HCT116 (cell line): ENCODE measurements at regions not wholly inside any gene's neighbourhood (a gene's known extent, or its start where the extent isn't known, plus 50 kb on each side); places are given as distances from the start of the nearest gene placed in this dataset.

Source experiments
- ATAC-seq: fragments of 200-7000 bp; cut with Tn5 transposase; 2 replicates; pipeline ENCODE4 v1.9.1; 2020; ENCODE audit warnings: mild to moderate bottlenecking, moderate library complexity
- BruUV-seq: library from RNA; stranded (reverse); fragments of 400-500 nt; replicated peaks from 2 replicates; lab custom pipeline; 2021; lab: Mats Ljungman, UMichigan
- CTCF ChIA-PET: fragments of 300-600 bp; sonication (Branson Sonifier 250); formaldehyde crosslinking; loops from one replicate; lab custom pipeline; 2021; ENCODE audit warnings: antibody characterized with exemption; lab: Charles Lee
- POLR2A ChIA-PET: fragments of 300-600, 350-600 bp; sonication (Branson Sonifier 250); formaldehyde crosslinking; loops from one replicate; lab custom pipeline; 2021; ENCODE audit warnings: antibody characterized with exemption; lab: Charles Lee
- RAD21 ChIA-PET, 2 experiments: fragments of 300-600 bp; sonication (Branson Sonifier 250); formaldehyde crosslinking; loops; one replicate each; lab custom pipeline; 2023; ENCODE audit warnings: low total read pairs in 2 of 2; ENCODE audit not compliant: uncharacterized antibody in 2 of 2, unreplicated experiment in 2 of 2, low non-redundant PET in 1 of 2; lab: Charles Lee
- DNase-seq: peaks from one replicate; pipeline ENCODE4 v3.0.0-alpha.2; 2010; ENCODE audit warnings: low read depth, low spot score
- H2AFZ ChIP-seq: fragments of 200-600 bp; shearing (Covaris generic), sonication (generic); 2 replicates; pipeline ENCODE4 v1.6.1; 2017; ENCODE audit warnings: low read depth, mixed run types, mixed read lengths, antibody characterized with exemption, low read length; ENCODE audit not compliant: poor library complexity, severe bottlenecking
- H3K27ac ChIP-seq: 2 replicates; pipeline ENCODE4 v1.5.1; 2012; ENCODE audit warnings: low read depth, low read length
- H3K27me3 ChIP-seq: fragments of 200-600 bp; sonication (generic); 2 replicates; pipeline ENCODE4 v1.6.1; 2016; ENCODE audit warnings: mixed run types, low read length, mixed read lengths; ENCODE audit not compliant: insufficient read depth
- H3K36me3 ChIP-seq, 2 experiments: fragments of 200-500 bp in 1 of 2; fragments of 200-600 bp in 1 of 2; sonication (Bioruptor generic) in 1 of 2; sonication (generic) in 1 of 2; 2 replicates each; pipeline versions ENCODE4 v1.5.1 to v1.6.1; 2014 to 2016; ENCODE audit warnings: low read length in 2 of 2, inconsistent platforms in 1 of 2, mixed read lengths in 1 of 2, mixed run types in 1 of 2; ENCODE audit not compliant: insufficient read depth in 2 of 2, control insufficient read depth in 1 of 2
- H3K4me1 ChIP-seq, 2 experiments: fragments of 200-600 bp in 1 of 2; sonication (generic) in 1 of 2; 2 replicates each; pipeline versions ENCODE4 v1.5.1 to v1.6.1; 2012 to 2017; ENCODE audit warnings: low read length in 2 of 2, inconsistent platforms in 1 of 2, mild to moderate bottlenecking in 1 of 2, mixed read lengths in 1 of 2, mixed run types in 1 of 2, moderate library complexity in 1 of 2; ENCODE audit not compliant: insufficient read depth in 2 of 2, control insufficient read depth in 1 of 2
- H3K4me2 ChIP-seq: fragments of 200-600 bp; sonication (generic); 2 replicates; pipeline ENCODE4 v1.6.1; 2017; ENCODE audit warnings: mixed run types, low read length, mixed read lengths
- H3K4me3 ChIP-seq, 2 experiments: fragments of 200-600 bp in 1 of 2; sonication (generic) in 1 of 2; replicated peaks in 1 of 2; 2 replicates each; pipeline ENCODE4 v1.5.1; 2011 to 2016; ENCODE audit warnings: low read length in 2 of 2, control low read depth in 1 of 2, low read depth in 1 of 2, mild to moderate bottlenecking in 1 of 2, mixed read lengths in 1 of 2, mixed run types in 1 of 2
- H3K79me2 ChIP-seq: fragments of 200-600 bp; sonication (generic); 2 replicates; pipeline ENCODE4 v1.6.1; 2017; ENCODE audit warnings: mild to moderate bottlenecking, mixed run types, low read length, moderate library complexity, mixed read lengths; ENCODE audit not compliant: insufficient read depth
- H3K9ac ChIP-seq: fragments of 200-600 bp; sonication (generic); 2 replicates; pipeline ENCODE4 v1.6.1; 2016; ENCODE audit warnings: low read length, mixed read lengths
- H3K9me2 ChIP-seq: fragments of 200-600 bp; sonication (generic), shearing (Covaris generic); 2 replicates; pipeline ENCODE4 v1.6.1; 2017; ENCODE audit warnings: mixed run types, mild to moderate bottlenecking, moderate library complexity; ENCODE audit not compliant: insufficient read depth
- H3K9me3 ChIP-seq, 2 experiments: fragments of 200-500 bp in 1 of 2; fragments of 200-600 bp in 1 of 2; sonication (Bioruptor generic) in 1 of 2; sonication (generic) in 1 of 2; 2 replicates each; pipeline ENCODE4 v1.6.1; 2014 to 2017; ENCODE audit warnings: low read length in 2 of 2, mixed read lengths in 2 of 2, inconsistent platforms in 1 of 2, low read depth in 1 of 2, mild to moderate bottlenecking in 1 of 2, mixed run types in 1 of 2, moderate library complexity in 1 of 2; ENCODE audit not compliant: control insufficient read depth in 1 of 2, insufficient read depth in 1 of 2
- H4K20me1 ChIP-seq: fragments of 200-600 bp; sonication (generic), shearing (Covaris generic); 2 replicates; pipeline ENCODE4 v1.6.1; 2017; ENCODE audit warnings: mixed run types, mild to moderate bottlenecking, moderate library complexity; ENCODE audit not compliant: insufficient read depth
- ATF3 ChIP-seq: IDR thresholded peaks from 2 replicates; pipeline ENCODE4 v1.6.1; 2012
- CBX3 ChIP-seq: IDR thresholded peaks from 2 replicates; pipeline ENCODE4 v1.6.1; 2012; ENCODE audit warnings: low read depth
- CEBPB ChIP-seq: IDR thresholded peaks from 2 replicates; pipeline ENCODE4 v1.6.1; 2012; ENCODE audit warnings: low read depth
- CTCF ChIP-seq, 3 experiments: fragments of 200-600 bp in 1 of 3; sonication (generic) in 1 of 3; IDR thresholded peaks in 2 of 3; conservative IDR thresholded peaks in 1 of 3; 2 replicates each; pipeline ENCODE4 v1.5.1; 2012 to 2017; ENCODE audit warnings: low read depth in 2 of 3, low read length in 2 of 3, antibody characterized with exemption in 1 of 3, borderline replicate concordance in 1 of 3, control low read depth in 1 of 3, mild to moderate bottlenecking in 1 of 3, mixed read lengths in 1 of 3, mixed run types in 1 of 3, moderate library complexity in 1 of 3; ENCODE audit not compliant: insufficient read depth in 1 of 3
- EGR1 ChIP-seq: IDR thresholded peaks from 2 replicates; pipeline ENCODE4 v1.6.1; 2012; ENCODE audit warnings: low read depth
- EZH2 ChIP-seq: fragments of 200-600 bp; sonication (generic); IDR thresholded peaks from 2 replicates; pipeline ENCODE4 v1.6.1; 2017; ENCODE audit warnings: antibody characterized with exemption, mixed run types
- EZH2phosphoT487 ChIP-seq: fragments of 200-600 bp; IDR thresholded peaks from 2 replicates; pipeline ENCODE4 v1.6.1; 2018; ENCODE audit warnings: antibody characterized with exemption, borderline replicate concordance
- POLR2A ChIP-seq: IDR thresholded peaks from 2 replicates; pipeline ENCODE4 v1.7.0; 2011; ENCODE audit warnings: borderline replicate concordance; ENCODE audit not compliant: insufficient read depth, insufficient read length; ENCODE audit errors: extremely low read depth
- POLR2AphosphoS5 ChIP-seq: IDR thresholded peaks from 2 replicates; pipeline ENCODE4 v1.6.1; 2011; ENCODE audit warnings: mild to moderate bottlenecking, low read depth, low read length, moderate library complexity
- RAD21 ChIP-seq: IDR thresholded peaks from 2 replicates; pipeline ENCODE4 v1.6.1; 2012; ENCODE audit warnings: low read depth, mild to moderate bottlenecking
- SIN3A ChIP-seq: IDR thresholded peaks from 2 replicates; pipeline ENCODE4 v1.6.1; 2012; ENCODE audit warnings: low read depth
- SP1 ChIP-seq: IDR thresholded peaks from 2 replicates; pipeline ENCODE4 v1.6.1; 2012; ENCODE audit warnings: low read depth
- SRF ChIP-seq: IDR thresholded peaks from 2 replicates; pipeline ENCODE4 v1.6.1; 2012; ENCODE audit warnings: low read depth
- YY1 ChIP-seq: IDR thresholded peaks from 2 replicates; pipeline ENCODE4 v1.6.1; 2011; ENCODE audit warnings: low read length, low read depth, moderate library complexity, mild to moderate bottlenecking; ENCODE audit not compliant: insufficient replicate concordance; ENCODE audit errors: extremely low read depth
- ZBTB33 ChIP-seq: IDR thresholded peaks from 2 replicates; pipeline ENCODE4 v1.6.1; 2011; ENCODE audit warnings: mild to moderate bottlenecking, low read length, moderate library complexity; ENCODE audit not compliant: insufficient replicate concordance; ENCODE audit errors: extremely low read depth
- ZFX ChIP-seq: fragments of 450-650 bp; IDR thresholded peaks from 2 replicates; pipeline ENCODE4 v1.6.1; 2017
- ZNF274 ChIP-seq: fragments of 200-500 bp; sonication (Bioruptor generic); IDR thresholded peaks from 2 replicates; pipeline ENCODE4 v1.6.1; 2014; ENCODE audit warnings: mild to moderate bottlenecking, low read depth, low read length, inconsistent platforms
- intact Hi-C: fragments of 100-400 bp; cut with micrococcal nuclease; formaldehyde crosslinking; loops from 2 replicates; pipeline ENCODE4 v1.10.0; 2022

GRCh38 chr3:117101697-117102096 lies 392.1 kb downstream of the TUSC7 start:
- no peak overlapping the region for H3K4me3 ChIP-seq
- H3K27me3 ChIP-seq, result peaks cover 5% of the 10 kb centered on the region; the same call in 1 of the 2 replicates
- ATAC-seq (no peak), DNase-seq (no peak)
- no peaks in the 10 kb centered on the region for H3K4me1 ChIP-seq
- peaks cover 0 to 3% of the 10 kb centered on the region in 2 experiments; a peak in 1 of 4 replicates for H3K9me3 ChIP-seq
- H3K4me2 ChIP-seq, result no peak overlapping the region
- H3K9me2 ChIP-seq, result no peaks in the 10 kb centered on the region
- CTCF ChIA-PET, result no interaction called here
- H2AFZ ChIP-seq, result no peak overlapping the region
- RAD21 ChIA-PET, result no interaction called here
- POLR2A ChIA-PET, result no interaction called here
- H3K27ac ChIP-seq, result no peak overlapping the region
- H4K20me1 ChIP-seq, result no peaks in the 10 kb centered on the region
- H3K36me3 ChIP-seq, result no peaks in the 10 kb centered on the region
- BruUV-seq, result no TSS peak
- no peak overlapping the region for H3K9ac ChIP-seq
- no peaks in the 10 kb centered on the region for H3K79me2 ChIP-seq
- TF ChIP-seq ZBTB33 (no peak), SRF (no peak), RAD21 (no peak), SP1 (no peak), ZNF274 (no peak), EZH2phosphoT487 (no peak), EGR1 (no peak), EZH2 (no peak), ZFX (no peak), POLR2A (no peak)
- intact Hi-C loops, result no loop called here

GRCh38 chr3:117102426-117102825 lies 392.8 kb downstream of the TUSC7 start:
- no peaks in the 10 kb centered on the region for H3K4me1 ChIP-seq
- ATAC-seq, result no peak
- intact Hi-C loops, result no loop called here
- H3K9me2 ChIP-seq, result no peaks in the 10 kb centered on the region
- no peak overlapping the region for H3K4me2 ChIP-seq
- H3K9ac ChIP-seq, result no peak overlapping the region
- H3K27me3 ChIP-seq, result peaks cover 5% of the 10 kb centered on the region; the same call in 1 of the 2 replicates
- no peaks in the 10 kb centered on the region for H3K79me2 ChIP-seq
- RAD21 ChIA-PET, result no interaction called here
- POLR2A ChIA-PET, result no interaction called here
- CTCF ChIA-PET, result no interaction called here
- no peak overlapping the region for H3K4me3 ChIP-seq
- H3K36me3 ChIP-seq, result no peaks in the 10 kb centered on the region
- DNase-seq, result no peak
- H2AFZ ChIP-seq, result no peak overlapping the region
- no peaks in the 10 kb centered on the region for H4K20me1 ChIP-seq
- peaks cover 0 to 3% of the 10 kb centered on the region in 2 experiments; a peak in 1 of 4 replicates for H3K9me3 ChIP-seq
- H3K27ac ChIP-seq, result no peak overlapping the region
- no TSS peak for BruUV-seq
- no peak for TF ChIP-seq CTCF (IDR thresholded peaks at IDR 0.05 in 2 of 3, conservative IDR thresholded peaks at IDR 0.05 in 1 of 3; ENCODE audit: borderline replicate concordance in 1 of 3, insufficient read depth in 1 of 3, low read depth in 2 of 3, low read length in 2 of 3)
- TF ChIP-seq ZNF274, result no peak
- TF ChIP-seq POLR2AphosphoS5, result no peak
- TF ChIP-seq CEBPB, result no peak
- TF ChIP-seq SP1, result no peak
- TF ChIP-seq SIN3A, result no peak
- no peak for TF ChIP-seq RAD21
- no peak for TF ChIP-seq YY1
- no peak for TF ChIP-seq SRF
- TF ChIP-seq EZH2, result no peak
- no peak for TF ChIP-seq ZFX
- TF ChIP-seq ATF3, result no peak
- TF ChIP-seq CBX3, result no peak
- no peak for TF ChIP-seq POLR2A
